ENCODE measurements at regions not wholly inside any gene's neighbourhood (a gene's known extent, or its start where the extent isn't known, plus 50 kb on each side); places are given as distances from the start of the nearest gene placed in this dataset.

- DNase-seq, result no peak
These were observed 59.6 kb upstream of the LMCD1 start for GRCh38 chr3:8441969-8442559.

GRCh38 chr3:8442993-8443650, 58.5 kb upstream of the LMCD1 start:
- no peak for DNase-seq

GRCh38 chr3:8443829-8444791, 57.5 kb upstream of the LMCD1 start:
- no peak for DNase-seq

- no peak for DNase-seq
These were observed 56.7 kb upstream of the LMCD1 start for GRCh38 chr3:8444883-8445282.

- DNase-seq, result no peak
These were observed 55.8 kb upstream of the LMCD1 start for GRCh38 chr3:8445861-8446260.

- no peak for DNase-seq
These were observed 54.8 kb upstream of the LMCD1 start for GRCh38 chr3:8446845-8447244.

- DNase-seq, result no peak
These were observed 51.0 kb upstream of the LMCD1 start for GRCh38 chr3:8450618-8451017.

GRCh38 chr3:8451696-8452095, 49.9 kb upstream of the LMCD1 start:
- DNase-seq, result no peak

All from activated CD4-positive, alpha-beta T cell treated with anti-CD3 and anti-CD28 coated beads, Interleukin-2, amount 50 U/mL, for 1 hour (primary cell).